ENCODE measurements at regions not wholly inside any gene's neighbourhood (a gene's known extent, or its start where the extent isn't known, plus 50 kb on each side); places are given as distances from the start of the nearest gene placed in this dataset.

GRCh38 chr18:68475883-68476282, 239.0 kb downstream of the TMX3 start:
- TF ChIP-seq CTCF (IDR thresholded peaks at IDR 0.05; ENCODE audit: low read depth, low read length) (no peak), EZH2phosphoT487 (IDR thresholded peaks at IDR 0.05; ENCODE audit: low read depth) (no peak)

Measured in OCI-LY3 (cell line).